PC-3 (cell line): ENCODE measurements at regions not wholly inside any gene's neighbourhood (a gene's known extent, or its start where the extent isn't known, plus 50 kb on each side); places are given as distances from the start of the nearest gene placed in this dataset.

Experiments used
- ATAC-seq: fragments of 200-7000 bp; cut with Tn5 transposase; 2 replicates; pipeline ENCODE4 v1.9.1; 2020; ENCODE audit warnings: mild to moderate bottlenecking, moderate library complexity
- BruUV-seq: library from RNA; stranded (reverse); fragments of 400-500 nt; replicated peaks from 2 replicates; lab custom pipeline; 2021; lab: Mats Ljungman, UMichigan
- CTCF ChIA-PET: fragments of 300-600 bp; sonication (Branson Sonifier 250); formaldehyde crosslinking; loops from one replicate; lab custom pipeline; 2022; ENCODE audit warnings: antibody characterized with exemption; lab: Charles Lee
- POLR2A ChIA-PET: fragments of 300-600 bp; sonication (Branson Sonifier 250); formaldehyde crosslinking; loops from one replicate; lab custom pipeline; 2022; ENCODE audit warnings: antibody characterized with exemption; ENCODE audit not compliant: unreplicated experiment; lab: Charles Lee
- DNase-seq: peaks from one replicate; pipeline ENCODE4 v3.0.0-alpha.2; 2015
- H2AFZ ChIP-seq: fragments of 300-600 bp; sonication (generic); 2 replicates; pipeline ENCODE4 v1.6.0; 2016; ENCODE audit warnings: antibody characterized with exemption, low read length
- H3F3A ChIP-seq: fragments of 300-600 bp; sonication (generic); one replicate; pipeline ENCODE4 v1.6.0; 2017; ENCODE audit warnings: antibody characterized with exemption, low read length, control low read depth, mild to moderate bottlenecking; ENCODE audit not compliant: unreplicated experiment
- H3K27ac ChIP-seq: fragments of 300-600 bp; sonication (generic); 2 replicates; pipeline ENCODE4 v1.5.1; 2016; ENCODE audit warnings: mild to moderate bottlenecking, low read length
- H3K27me3 ChIP-seq: fragments of 300-600 bp; sonication (generic); 2 replicates; pipeline ENCODE4 v1.6.1; 2016; ENCODE audit warnings: low read length, mixed read lengths
- H3K36me3 ChIP-seq: fragments of 300-600 bp; sonication (generic); 2 replicates; pipeline ENCODE4 v1.6.1; 2016; ENCODE audit warnings: low read depth, mixed run types, low read length, mixed read lengths
- H3K4me1 ChIP-seq: fragments of 300-600 bp; sonication (generic); 2 replicates; pipeline ENCODE4 v1.5.1; 2016; ENCODE audit warnings: low read length; ENCODE audit not compliant: insufficient read depth
- H3K4me2 ChIP-seq: fragments of 300-600 bp; sonication (generic); 2 replicates; pipeline ENCODE4 v1.6.0; 2016; ENCODE audit warnings: low read length
- H3K4me3 ChIP-seq: fragments of 300-600 bp; sonication (generic); 2 replicates; pipeline ENCODE4 v1.5.1; 2016; ENCODE audit warnings: mild to moderate bottlenecking, low read length, mixed read lengths
- H3K79me2 ChIP-seq: fragments of 300-600 bp; sonication (generic); 2 replicates; pipeline ENCODE4 v1.6.1; 2017; ENCODE audit warnings: low read length, mixed read lengths
- H3K9ac ChIP-seq: fragments of 300-600 bp; sonication (generic); 2 replicates; pipeline ENCODE4 v1.6.0; 2016; ENCODE audit warnings: mild to moderate bottlenecking, low read length
- H3K9me2 ChIP-seq: fragments of 300-600 bp; sonication (generic); replicated peaks from 2 replicates; pipeline ENCODE4 v1.6.1; 2016; ENCODE audit warnings: mixed run types, low read length, mixed read lengths
- H3K9me3 ChIP-seq: fragments of 300-600 bp; sonication (generic); 2 replicates; pipeline ENCODE4 v1.6.1; 2016; ENCODE audit warnings: low read length, mixed read lengths
- H4K20me1 ChIP-seq: fragments of 300-600 bp; sonication (generic); 2 replicates; pipeline ENCODE4 v1.6.1; 2016; ENCODE audit warnings: low read length, mixed read lengths
- EZH2 ChIP-seq: fragments of 300-600 bp; sonication (generic); IDR thresholded peaks from one replicate; pipeline ENCODE4 v1.6.1; 2017; ENCODE audit warnings: antibody characterized with exemption, mild to moderate bottlenecking, low read length; ENCODE audit not compliant: unreplicated experiment
- EZH2phosphoT487 ChIP-seq: fragments of 300-600 bp; sonication (generic); IDR thresholded peaks from 2 replicates; pipeline ENCODE4 v1.6.1; 2018; ENCODE audit warnings: mild to moderate bottlenecking, antibody characterized with exemption, low read length, borderline replicate concordance
- intact Hi-C: fragments of 100-400 bp; cut with micrococcal nuclease; formaldehyde crosslinking; loops from 2 replicates; pipeline ENCODE4 v1.9.0; 2023
- TF ChIP-seq, protein P1 (sequence below): fragments of 300-600 bp; sonication (generic); conservative IDR thresholded peaks from 2 replicates; pipeline ENCODE4 v1.5.1; 2017; ENCODE audit warnings: antibody characterized with exemption, low read depth, mild to moderate bottlenecking, low read length

GRCh38 chr2:7753777-7754176 is 836.6 kb downstream of the RNF144A start:
- H3K4me2 ChIP-seq: no peak overlapping the region
- H3F3A ChIP-seq: no peaks in the 10 kb centered on the region
- no peak overlapping the region for H3K9ac ChIP-seq
- H3K4me3 ChIP-seq: no peak overlapping the region
- no peaks in the 10 kb centered on the region for H3K9me2 ChIP-seq
- CTCF ChIA-PET: no interaction called here
- ATAC-seq (no peak), DNase-seq (no peak)
- peaks cover 11% of the 10 kb centered on the region; the same call in 1 of the 2 replicates for H3K9me3 ChIP-seq
- no peaks in the 10 kb centered on the region for H4K20me1 ChIP-seq
- H3K27me3 ChIP-seq: no peaks in the 10 kb centered on the region
- peaks cover 10% of the 10 kb centered on the region; the same call in 1 of the 2 replicates for H3K36me3 ChIP-seq
- TF ChIP-seq EZH2 (no peak), EZH2phosphoT487 (no peak)
- TF ChIP-seq, protein P1, sequence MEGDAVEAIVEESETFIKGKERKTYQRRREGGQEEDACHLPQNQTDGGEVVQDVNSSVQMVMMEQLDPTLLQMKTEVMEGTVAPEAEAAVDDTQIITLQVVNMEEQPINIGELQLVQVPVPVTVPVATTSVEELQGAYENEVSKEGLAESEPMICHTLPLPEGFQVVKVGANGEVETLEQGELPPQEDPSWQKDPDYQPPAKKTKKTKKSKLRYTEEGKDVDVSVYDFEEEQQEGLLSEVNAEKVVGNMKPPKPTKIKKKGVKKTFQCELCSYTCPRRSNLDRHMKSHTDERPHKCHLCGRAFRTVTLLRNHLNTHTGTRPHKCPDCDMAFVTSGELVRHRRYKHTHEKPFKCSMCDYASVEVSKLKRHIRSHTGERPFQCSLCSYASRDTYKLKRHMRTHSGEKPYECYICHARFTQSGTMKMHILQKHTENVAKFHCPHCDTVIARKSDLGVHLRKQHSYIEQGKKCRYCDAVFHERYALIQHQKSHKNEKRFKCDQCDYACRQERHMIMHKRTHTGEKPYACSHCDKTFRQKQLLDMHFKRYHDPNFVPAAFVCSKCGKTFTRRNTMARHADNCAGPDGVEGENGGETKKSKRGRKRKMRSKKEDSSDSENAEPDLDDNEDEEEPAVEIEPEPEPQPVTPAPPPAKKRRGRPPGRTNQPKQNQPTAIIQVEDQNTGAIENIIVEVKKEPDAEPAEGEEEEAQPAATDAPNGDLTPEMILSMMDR: no peak
- POLR2A ChIA-PET: interaction anchor here (0.6 kb wide), 1 partner anchor 660 kb away, joined by 3 read pairs; no protein-coding TSS in a partner anchor
- no peak overlapping the region for H2AFZ ChIP-seq
- peaks cover 11% of the 10 kb centered on the region for H3K4me1 ChIP-seq
- intact Hi-C loops: no loop called here
- H3K79me2 ChIP-seq: no peaks in the 10 kb centered on the region
- BruUV-seq: no TSS peak
- no peak overlapping the region for H3K27ac ChIP-seq

DNA sequence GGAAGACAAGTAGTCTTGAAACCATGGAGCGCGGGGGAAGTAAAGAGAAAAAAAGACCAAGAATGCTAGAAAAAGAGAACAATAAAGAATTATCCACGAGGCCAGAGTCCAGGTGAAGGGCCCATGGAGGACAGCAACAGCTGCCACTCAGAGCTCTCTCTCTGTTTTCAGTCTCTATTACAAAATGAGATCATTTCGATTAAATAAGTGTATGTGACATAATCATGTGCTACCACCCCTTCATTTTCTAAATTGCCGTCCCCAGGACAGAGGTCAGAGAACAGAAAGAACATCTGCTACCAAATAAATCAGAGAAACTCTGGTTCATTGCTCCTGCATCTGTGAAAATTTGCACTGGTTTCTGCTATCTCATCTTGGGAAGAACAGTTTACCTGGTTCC is 838.7 kb downstream of the RNF144A start:
- ATAC-seq (no peak), DNase-seq (no peak)
- ChIA-PET CTCF (no interaction called here), POLR2A (interaction anchor here (0.7 kb wide), 1 partner anchor 46 kb away, joined by 3 read pairs; no protein-coding TSS in a partner anchor)
- TF ChIP-seq, protein P1: no peak
- TF ChIP-seq EZH2 (no peak), EZH2phosphoT487 (no peak)
- BruUV-seq: no TSS peak
- Histone ChIP-seq H3K4me1 (no peaks in the 10 kb centered on the region), H3K79me2 (no peaks in the 10 kb centered on the region), H3K9ac (no peak overlapping the region), H3K9me2 (no peaks in the 10 kb centered on the region), H3K27ac (no peak overlapping the region), H3K27me3 (no peaks in the 10 kb centered on the region), H3F3A (no peaks in the 10 kb centered on the region), H4K20me1 (no peaks in the 10 kb centered on the region), H3K36me3 (peaks cover 10% of the 10 kb centered on the region; the same call in 1 of the 2 replicates), H3K4me3 (no peak overlapping the region), H3K9me3 (peaks cover 28% of the 10 kb centered on the region), H3K4me2 (no peak overlapping the region), H2AFZ (no peak overlapping the region)
- intact Hi-C loops: no loop called here

DNA sequence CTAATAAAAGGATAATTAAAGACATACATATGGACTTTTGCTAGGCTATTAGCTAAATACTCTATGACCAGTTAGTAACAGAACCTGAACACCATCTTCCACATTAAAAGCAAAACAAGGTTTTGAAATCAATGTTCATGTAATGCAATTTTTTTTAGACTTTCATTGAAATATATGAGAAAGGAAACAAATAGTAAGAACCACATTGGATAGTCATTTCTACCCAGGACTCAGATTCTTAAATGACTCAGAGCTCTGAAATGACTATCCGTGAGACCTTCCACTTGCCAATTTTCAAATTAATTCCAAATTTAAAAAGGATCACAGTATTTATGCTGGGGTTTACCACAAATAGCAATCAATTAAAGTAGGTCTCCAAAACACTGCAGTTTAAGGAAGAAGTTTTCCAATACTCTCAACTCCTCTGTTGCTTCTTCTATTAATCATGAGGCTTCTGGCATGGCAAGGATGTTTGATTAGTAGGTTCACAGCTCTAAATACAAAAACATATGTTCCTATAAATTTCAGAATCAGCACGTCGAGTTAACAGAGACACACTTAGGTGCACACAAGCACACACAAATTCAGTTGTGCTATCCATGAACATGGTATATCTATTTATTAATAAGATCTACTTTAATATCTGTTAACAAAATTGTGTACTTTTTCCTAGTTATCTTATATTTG is 841.0 kb downstream of the RNF144A start:
- no peak for TF ChIP-seq EZH2
- TF ChIP-seq, protein P1: no peak
- TF ChIP-seq EZH2phosphoT487: no peak
- Histone ChIP-seq H2AFZ (no peak overlapping the region), H3K27ac (no peak overlapping the region), H3K4me3 (no peak overlapping the region), H3K9me2 (no peaks in the 10 kb centered on the region), H4K20me1 (no peaks in the 10 kb centered on the region), H3K4me2 (no peak overlapping the region), H3K9me3 (peaks cover 28% of the 10 kb centered on the region), H3K36me3 (peaks cover 13% of the 10 kb centered on the region; the same call in 1 of the 2 replicates), H3K4me1 (no peaks in the 10 kb centered on the region), H3K9ac (no peak overlapping the region), H3K27me3 (no peaks in the 10 kb centered on the region), H3F3A (no peaks in the 10 kb centered on the region), H3K79me2 (no peaks in the 10 kb centered on the region)
- ChIA-PET CTCF (no interaction called here), POLR2A (no interaction called here)
- intact Hi-C loops: no loop called here
- DNase-seq (no peak), ATAC-seq (no peak)
- BruUV-seq: no TSS peak
